ENCODE measurements at regions not wholly inside any gene's neighbourhood (a gene's known extent, or its start where the extent isn't known, plus 50 kb on each side); places are given as distances from the start of the nearest gene placed in this dataset.

DNA sequence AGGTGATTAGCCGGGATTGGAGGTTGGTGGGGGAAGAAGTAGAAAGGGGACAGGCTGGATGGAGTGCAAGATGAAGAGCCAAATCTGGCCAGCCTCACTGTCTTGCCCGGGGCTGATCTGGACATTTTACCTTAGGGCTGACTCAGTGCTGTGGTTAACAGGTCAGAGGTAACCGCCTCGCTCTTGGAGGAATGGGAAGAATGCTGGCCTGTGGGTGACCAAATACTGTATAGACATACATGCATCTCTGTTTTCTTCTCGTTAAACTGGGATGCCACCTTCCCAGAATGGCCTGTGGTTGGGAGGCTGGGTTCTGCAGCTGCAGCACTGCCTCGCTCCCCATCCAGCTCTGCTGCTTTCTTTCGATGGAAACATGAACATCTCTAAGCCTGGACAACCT is 120.0 kb downstream of the SEC23IP start:
- TF ChIP-seq, protein P1, sequence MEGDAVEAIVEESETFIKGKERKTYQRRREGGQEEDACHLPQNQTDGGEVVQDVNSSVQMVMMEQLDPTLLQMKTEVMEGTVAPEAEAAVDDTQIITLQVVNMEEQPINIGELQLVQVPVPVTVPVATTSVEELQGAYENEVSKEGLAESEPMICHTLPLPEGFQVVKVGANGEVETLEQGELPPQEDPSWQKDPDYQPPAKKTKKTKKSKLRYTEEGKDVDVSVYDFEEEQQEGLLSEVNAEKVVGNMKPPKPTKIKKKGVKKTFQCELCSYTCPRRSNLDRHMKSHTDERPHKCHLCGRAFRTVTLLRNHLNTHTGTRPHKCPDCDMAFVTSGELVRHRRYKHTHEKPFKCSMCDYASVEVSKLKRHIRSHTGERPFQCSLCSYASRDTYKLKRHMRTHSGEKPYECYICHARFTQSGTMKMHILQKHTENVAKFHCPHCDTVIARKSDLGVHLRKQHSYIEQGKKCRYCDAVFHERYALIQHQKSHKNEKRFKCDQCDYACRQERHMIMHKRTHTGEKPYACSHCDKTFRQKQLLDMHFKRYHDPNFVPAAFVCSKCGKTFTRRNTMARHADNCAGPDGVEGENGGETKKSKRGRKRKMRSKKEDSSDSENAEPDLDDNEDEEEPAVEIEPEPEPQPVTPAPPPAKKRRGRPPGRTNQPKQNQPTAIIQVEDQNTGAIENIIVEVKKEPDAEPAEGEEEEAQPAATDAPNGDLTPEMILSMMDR (IDR thresholded peaks at IDR 0.05): no peak
- TF ChIP-seq ETV6 (CRISPR knock-in tag; IDR thresholded peaks at IDR 0.05): no peak
- no peak for TF ChIP-seq TCF7 (CRISPR knock-in tag; IDR thresholded peaks at IDR 0.05; ENCODE audit: low read depth)
- TF ChIP-seq SMAD3 (CRISPR knock-in tag; IDR thresholded peaks at IDR 0.05; ENCODE audit: borderline replicate concordance): no peak
- TF ChIP-seq, protein P2, sequence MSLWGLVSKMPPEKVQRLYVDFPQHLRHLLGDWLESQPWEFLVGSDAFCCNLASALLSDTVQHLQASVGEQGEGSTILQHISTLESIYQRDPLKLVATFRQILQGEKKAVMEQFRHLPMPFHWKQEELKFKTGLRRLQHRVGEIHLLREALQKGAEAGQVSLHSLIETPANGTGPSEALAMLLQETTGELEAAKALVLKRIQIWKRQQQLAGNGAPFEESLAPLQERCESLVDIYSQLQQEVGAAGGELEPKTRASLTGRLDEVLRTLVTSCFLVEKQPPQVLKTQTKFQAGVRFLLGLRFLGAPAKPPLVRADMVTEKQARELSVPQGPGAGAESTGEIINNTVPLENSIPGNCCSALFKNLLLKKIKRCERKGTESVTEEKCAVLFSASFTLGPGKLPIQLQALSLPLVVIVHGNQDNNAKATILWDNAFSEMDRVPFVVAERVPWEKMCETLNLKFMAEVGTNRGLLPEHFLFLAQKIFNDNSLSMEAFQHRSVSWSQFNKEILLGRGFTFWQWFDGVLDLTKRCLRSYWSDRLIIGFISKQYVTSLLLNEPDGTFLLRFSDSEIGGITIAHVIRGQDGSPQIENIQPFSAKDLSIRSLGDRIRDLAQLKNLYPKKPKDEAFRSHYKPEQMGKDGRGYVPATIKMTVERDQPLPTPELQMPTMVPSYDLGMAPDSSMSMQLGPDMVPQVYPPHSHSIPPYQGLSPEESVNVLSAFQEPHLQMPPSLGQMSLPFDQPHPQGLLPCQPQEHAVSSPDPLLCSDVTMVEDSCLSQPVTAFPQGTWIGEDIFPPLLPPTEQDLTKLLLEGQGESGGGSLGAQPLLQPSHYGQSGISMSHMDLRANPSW (CRISPR knock-in tag; conservative IDR thresholded peaks at IDR 0.05; ENCODE audit: low read depth): no peak
- TF ChIP-seq, protein P3, sequence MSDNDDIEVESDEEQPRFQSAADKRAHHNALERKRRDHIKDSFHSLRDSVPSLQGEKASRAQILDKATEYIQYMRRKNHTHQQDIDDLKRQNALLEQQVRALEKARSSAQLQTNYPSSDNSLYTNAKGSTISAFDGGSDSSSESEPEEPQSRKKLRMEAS (CRISPR knock-in tag; IDR thresholded peaks at IDR 0.05): no peak
- TF ChIP-seq ESRRA (CRISPR knock-in tag; IDR thresholded peaks at IDR 0.05; ENCODE audit: borderline replicate concordance): no peak
- no peak for TF ChIP-seq ZBTB21 (CRISPR knock-in tag; IDR thresholded peaks at IDR 0.05; ENCODE audit: borderline replicate concordance)
- TF ChIP-seq, protein P4, sequence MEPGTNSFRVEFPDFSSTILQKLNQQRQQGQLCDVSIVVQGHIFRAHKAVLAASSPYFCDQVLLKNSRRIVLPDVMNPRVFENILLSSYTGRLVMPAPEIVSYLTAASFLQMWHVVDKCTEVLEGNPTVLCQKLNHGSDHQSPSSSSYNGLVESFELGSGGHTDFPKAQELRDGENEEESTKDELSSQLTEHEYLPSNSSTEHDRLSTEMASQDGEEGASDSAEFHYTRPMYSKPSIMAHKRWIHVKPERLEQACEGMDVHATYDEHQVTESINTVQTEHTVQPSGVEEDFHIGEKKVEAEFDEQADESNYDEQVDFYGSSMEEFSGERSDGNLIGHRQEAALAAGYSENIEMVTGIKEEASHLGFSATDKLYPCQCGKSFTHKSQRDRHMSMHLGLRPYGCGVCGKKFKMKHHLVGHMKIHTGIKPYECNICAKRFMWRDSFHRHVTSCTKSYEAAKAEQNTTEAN (CRISPR knock-in tag; IDR thresholded peaks at IDR 0.05): no peak
- TF ChIP-seq, protein P5, sequence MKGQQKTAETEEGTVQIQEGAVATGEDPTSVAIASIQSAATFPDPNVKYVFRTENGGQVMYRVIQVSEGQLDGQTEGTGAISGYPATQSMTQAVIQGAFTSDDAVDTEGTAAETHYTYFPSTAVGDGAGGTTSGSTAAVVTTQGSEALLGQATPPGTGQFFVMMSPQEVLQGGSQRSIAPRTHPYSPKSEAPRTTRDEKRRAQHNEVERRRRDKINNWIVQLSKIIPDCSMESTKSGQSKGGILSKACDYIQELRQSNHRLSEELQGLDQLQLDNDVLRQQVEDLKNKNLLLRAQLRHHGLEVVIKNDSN (CRISPR knock-in tag; IDR thresholded peaks at IDR 0.05): no peak
- TF ChIP-seq ATF3 (CRISPR knock-in tag; conservative IDR thresholded peaks at IDR 0.05): no peak
- no peak for TF ChIP-seq SMAD4 (CRISPR knock-in tag; IDR thresholded peaks at IDR 0.05)
